ENCODE measurements at regions not wholly inside any gene's neighbourhood (a gene's known extent, or its start where the extent isn't known, plus 50 kb on each side); places are given as distances from the start of the nearest gene placed in this dataset.

GRCh38 chr6:170464524-170464979 is 88.6 kb downstream of the PSMB1 start:
- Histone ChIP-seq H3K18ac (ENCODE audit: low read depth in 1 of 2, low read length in 2 of 2) (no peak overlapping the region), H3K4ac (ENCODE audit: low read depth in 1 of 2, low read length in 2 of 2) (no peak overlapping the region), H4K8ac (ENCODE audit: low read length) (no peak overlapping the region), H3K27ac (ENCODE audit: low read length, poor library complexity, severe bottlenecking) (no peak overlapping the region), H3K36me3 (ENCODE audit: control insufficient read depth in 1 of 2, insufficient read depth in 2 of 2, low read depth in 1 of 2, low read length in 2 of 2) (no peaks in the 10 kb centered on the region), H3K23ac (ENCODE audit: low read length in 2 of 2) (no peak overlapping the region), H3K9me3 (ENCODE audit: control insufficient read depth, low read length) (peaks cover 4% of the 10 kb centered on the region), H2AK5ac (ENCODE audit: low read length, severe bottlenecking) (no peak overlapping the region), H3K4me3 (ENCODE audit: insufficient read depth in 1 of 2, low read depth in 1 of 2, low read length in 2 of 2) (no peak overlapping the region), H2AFZ (ENCODE audit: low read depth, low read length) (no peak overlapping the region), H2BK15ac (ENCODE audit: low read depth, poor library complexity, severe bottlenecking) (no peak overlapping the region), H2BK120ac (ENCODE audit: low read depth, low read length) (no peak overlapping the region), H2BK5ac (ENCODE audit: low read depth, low read length, poor library complexity, severe bottlenecking) (no peak overlapping the region), H4K91ac (ENCODE audit: low read length) (no peak overlapping the region), H3K4me1 (ENCODE audit: control insufficient read depth, insufficient read depth, low read depth, low read length) (peaks cover 13% of the 10 kb centered on the region), H3K14ac (ENCODE audit: low read length in 2 of 2) (no peak overlapping the region), H3K27me3 (ENCODE audit: control insufficient read depth in 1 of 2, insufficient read depth in 1 of 2, low read length in 2 of 2) (peaks cover 0 to 29% of the 10 kb centered on the region in 2 experiments), H3K79me1 (replicated peaks; ENCODE audit: low read length, poor library complexity, severe bottlenecking) (no peaks in the 10 kb centered on the region), H3K4me2 (ENCODE audit: low read length, poor library complexity, severe bottlenecking) (no peak overlapping the region), H3K9ac (ENCODE audit: low read length) (no peak overlapping the region), H2BK12ac (ENCODE audit: low read length in 2 of 2) (no peak overlapping the region)
- WGBS, result 57% methylated on average over 7 of the region's 7 CpGs
- no peak for DNase-seq

GRCh38 chr6:170464080-170464479 is 89.0 kb downstream of the PSMB1 start:
- no peak overlapping the region for H2BK120ac ChIP-seq (ENCODE audit: low read depth, low read length)
- no peak overlapping the region for H2BK15ac ChIP-seq (ENCODE audit: low read depth, poor library complexity, severe bottlenecking)
- 72% methylated on average over 9 of the region's 9 CpGs for WGBS
- no peak overlapping the region for H3K4ac ChIP-seq (ENCODE audit: low read depth in 1 of 2, low read length in 2 of 2)
- H3K18ac ChIP-seq (ENCODE audit: low read depth in 1 of 2, low read length in 2 of 2), result no peak overlapping the region
- H3K9ac ChIP-seq (ENCODE audit: low read length), result no peak overlapping the region
- no peak for DNase-seq
- no peak overlapping the region for H2AK5ac ChIP-seq (ENCODE audit: low read length, severe bottlenecking)
- H3K9me3 ChIP-seq (ENCODE audit: control insufficient read depth, low read length), result peaks cover 4% of the 10 kb centered on the region
- no peak overlapping the region for H3K14ac ChIP-seq (ENCODE audit: low read length in 2 of 2)
- no peak overlapping the region for H3K27ac ChIP-seq (ENCODE audit: low read length, poor library complexity, severe bottlenecking)
- no peak overlapping the region for H3K4me2 ChIP-seq (ENCODE audit: low read length, poor library complexity, severe bottlenecking)
- H3K27me3 ChIP-seq (ENCODE audit: control insufficient read depth in 1 of 2, insufficient read depth in 1 of 2, low read length in 2 of 2), result peaks cover 0 to 29% of the 10 kb centered on the region in 2 experiments
- H3K4me1 ChIP-seq (ENCODE audit: control insufficient read depth, insufficient read depth, low read depth, low read length), result peaks cover 15% of the 10 kb centered on the region
- H3K36me3 ChIP-seq (ENCODE audit: control insufficient read depth in 1 of 2, insufficient read depth in 2 of 2, low read depth in 1 of 2, low read length in 2 of 2), result no peaks in the 10 kb centered on the region
- H2AFZ ChIP-seq (ENCODE audit: low read depth, low read length), result no peak overlapping the region
- no peak overlapping the region for H2BK5ac ChIP-seq (ENCODE audit: low read depth, low read length, poor library complexity, severe bottlenecking)
- H2BK12ac ChIP-seq (ENCODE audit: low read length in 2 of 2), result no peak overlapping the region
- H3K23ac ChIP-seq (ENCODE audit: low read length in 2 of 2), result no peak overlapping the region
- H3K79me1 ChIP-seq (replicated peaks; ENCODE audit: low read length, poor library complexity, severe bottlenecking), result no peaks in the 10 kb centered on the region
- H4K8ac ChIP-seq (ENCODE audit: low read length), result no peak overlapping the region
- H4K91ac ChIP-seq (ENCODE audit: low read length), result no peak overlapping the region
- no peak overlapping the region for H3K4me3 ChIP-seq (ENCODE audit: insufficient read depth in 1 of 2, low read depth in 1 of 2, low read length in 2 of 2)

- no peak overlapping the region for H2BK15ac ChIP-seq (ENCODE audit: low read depth, poor library complexity, severe bottlenecking)
- H2BK12ac ChIP-seq (ENCODE audit: low read length in 2 of 2), result no peak overlapping the region
- WGBS, result 90% methylated on average over 22 of the region's 22 CpGs
- no peak overlapping the region for H2AK5ac ChIP-seq (ENCODE audit: low read length, severe bottlenecking)
- no peak overlapping the region for H3K9ac ChIP-seq (ENCODE audit: low read length)
- H3K27ac ChIP-seq (ENCODE audit: low read length, poor library complexity, severe bottlenecking), result no peak overlapping the region
- no peak overlapping the region for H3K4me2 ChIP-seq (ENCODE audit: low read length, poor library complexity, severe bottlenecking)
- H3K4me3 ChIP-seq (ENCODE audit: insufficient read depth in 1 of 2, low read depth in 1 of 2, low read length in 2 of 2), result no peak overlapping the region
- H2AFZ ChIP-seq (ENCODE audit: low read depth, low read length), result no peak overlapping the region
- no peak overlapping the region for H4K8ac ChIP-seq (ENCODE audit: low read length)
- H3K4me1 ChIP-seq (ENCODE audit: control insufficient read depth, insufficient read depth, low read depth, low read length), result peaks cover 15% of the 10 kb centered on the region
- H3K18ac ChIP-seq (ENCODE audit: low read depth in 1 of 2, low read length in 2 of 2), result no peak overlapping the region
- no peaks in the 10 kb centered on the region for H3K36me3 ChIP-seq (ENCODE audit: control insufficient read depth in 1 of 2, insufficient read depth in 2 of 2, low read depth in 1 of 2, low read length in 2 of 2)
- no peak overlapping the region for H4K91ac ChIP-seq (ENCODE audit: low read length)
- no peak overlapping the region for H3K4ac ChIP-seq (ENCODE audit: low read depth in 1 of 2, low read length in 2 of 2)
- H3K23ac ChIP-seq (ENCODE audit: low read length in 2 of 2), result no peak overlapping the region
- no peaks in the 10 kb centered on the region for H3K79me1 ChIP-seq (replicated peaks; ENCODE audit: low read length, poor library complexity, severe bottlenecking)
- peaks cover 4% of the 10 kb centered on the region for H3K9me3 ChIP-seq (ENCODE audit: control insufficient read depth, low read length)
- H3K27me3 ChIP-seq (ENCODE audit: control insufficient read depth in 1 of 2, insufficient read depth in 1 of 2, low read length in 2 of 2), result peaks cover 0 to 29% of the 10 kb centered on the region in 2 experiments
- no peak for DNase-seq
- no peak overlapping the region for H2BK5ac ChIP-seq (ENCODE audit: low read depth, low read length, poor library complexity, severe bottlenecking)
- H3K14ac ChIP-seq (ENCODE audit: low read length in 2 of 2), result no peak overlapping the region
- no peak overlapping the region for H2BK120ac ChIP-seq (ENCODE audit: low read depth, low read length)
Observed at GRCh38 chr6:170463101-170463721, 89.9 kb downstream of the PSMB1 start.

GRCh38 chr6:170462366-170463020 is 90.6 kb downstream of the PSMB1 start:
- H3K14ac ChIP-seq (ENCODE audit: low read length in 2 of 2), result no peak overlapping the region
- DNase-seq, result no peak
- H3K23ac ChIP-seq (ENCODE audit: low read length in 2 of 2), result no peak overlapping the region
- H2AK5ac ChIP-seq (ENCODE audit: low read length, severe bottlenecking), result no peak overlapping the region
- H3K27ac ChIP-seq (ENCODE audit: low read length, poor library complexity, severe bottlenecking), result no peak overlapping the region
- H2BK5ac ChIP-seq (ENCODE audit: low read depth, low read length, poor library complexity, severe bottlenecking), result no peak overlapping the region
- H3K36me3 ChIP-seq (ENCODE audit: control insufficient read depth in 1 of 2, insufficient read depth in 2 of 2, low read depth in 1 of 2, low read length in 2 of 2), result no peaks in the 10 kb centered on the region
- no peak overlapping the region for H3K18ac ChIP-seq (ENCODE audit: low read depth in 1 of 2, low read length in 2 of 2)
- no peak overlapping the region for H3K9ac ChIP-seq (ENCODE audit: low read length)
- H2BK120ac ChIP-seq (ENCODE audit: low read depth, low read length), result no peak overlapping the region
- H3K4me1 ChIP-seq (ENCODE audit: control insufficient read depth, insufficient read depth, low read depth, low read length), result peaks cover 15% of the 10 kb centered on the region
- peaks cover 0 to 29% of the 10 kb centered on the region in 2 experiments for H3K27me3 ChIP-seq (ENCODE audit: control insufficient read depth in 1 of 2, insufficient read depth in 1 of 2, low read length in 2 of 2)
- no peak overlapping the region for H4K91ac ChIP-seq (ENCODE audit: low read length)
- H3K4me3 ChIP-seq (ENCODE audit: insufficient read depth in 1 of 2, low read depth in 1 of 2, low read length in 2 of 2), result no peak overlapping the region
- no peak overlapping the region for H3K4ac ChIP-seq (ENCODE audit: low read depth in 1 of 2, low read length in 2 of 2)
- H3K4me2 ChIP-seq (ENCODE audit: low read length, poor library complexity, severe bottlenecking), result no peak overlapping the region
- no peak overlapping the region for H2BK12ac ChIP-seq (ENCODE audit: low read length in 2 of 2)
- H2BK15ac ChIP-seq (ENCODE audit: low read depth, poor library complexity, severe bottlenecking), result no peak overlapping the region
- 71% methylated on average over 4 of the region's 7 CpGs for WGBS
- H2AFZ ChIP-seq (ENCODE audit: low read depth, low read length), result no peak overlapping the region
- no peak overlapping the region for H4K8ac ChIP-seq (ENCODE audit: low read length)
- H3K9me3 ChIP-seq (ENCODE audit: control insufficient read depth, low read length), result peaks cover 4% of the 10 kb centered on the region
- no peaks in the 10 kb centered on the region for H3K79me1 ChIP-seq (replicated peaks; ENCODE audit: low read length, poor library complexity, severe bottlenecking)
